ENCODE measurements at regions not wholly inside any gene's neighbourhood (a gene's known extent, or its start where the extent isn't known, plus 50 kb on each side); places are given as distances from the start of the nearest gene placed in this dataset.

GRCh38 chr4:54372951-54373350 is 143.9 kb downstream of the PDGFRA start:
- Histone ChIP-seq H2BK12ac (ENCODE audit: low read depth, low read length) (no peak overlapping the region), H3K79me2 (ENCODE audit: control insufficient read depth in 1 of 2, insufficient read depth in 2 of 2, low read length in 2 of 2) (no peaks in the 10 kb centered on the region), H4K91ac (replicated peaks; ENCODE audit: insufficient read length, low read length) (no peak overlapping the region), H3K27ac (ENCODE audit: low read depth, low read length) (no peak overlapping the region), H3K14ac (ENCODE audit: insufficient read length) (no peak overlapping the region), H4K20me1 (replicated peaks in 1 of 2; ENCODE audit: control insufficient read depth in 1 of 2, insufficient read depth in 2 of 2, low read length in 2 of 2) (no peaks in the 10 kb centered on the region), H3K23me2 (ENCODE audit: low read depth, low read length) (0 out of 2 replicates have a peak, but pooled peaks cover 1% of the 10 kb centered on the region), H3K4me1 (replicated peaks in 1 of 4; ENCODE audit: control insufficient read depth in 3 of 4, insufficient read depth in 4 of 4, low read length in 3 of 4) (no peaks in the 10 kb centered on the region), H3K9ac (replicated peaks in 1 of 4; ENCODE audit: extremely low read depth in 1 of 4, low read depth in 3 of 4, low read length in 3 of 4) (no peak overlapping the region), H3K9me3 (ENCODE audit: insufficient read depth in 2 of 2, low read depth in 1 of 2, low read length in 1 of 2) (no peaks in the 10 kb centered on the region), H3K36me3 (ENCODE audit: control insufficient read depth in 2 of 4, insufficient read depth in 4 of 4, low read length in 3 of 4) (no peaks in the 10 kb centered on the region), H3K23ac (ENCODE audit: insufficient read length) (no peak overlapping the region), H2AFZ (ENCODE audit: low read length) (no peak overlapping the region), H3K56ac (replicated peaks; ENCODE audit: insufficient read length, low read depth, low read length) (no peak overlapping the region), H2BK15ac (ENCODE audit: low read length) (no peak overlapping the region), H2AK5ac (ENCODE audit: low read depth, low read length) (no peak overlapping the region), H3K4me2 (ENCODE audit: insufficient read depth in 1 of 2, low read depth in 2 of 2, low read length in 2 of 2) (no peak overlapping the region), H3K4me3 (ENCODE audit: extremely low read depth in 1 of 4, insufficient read depth in 2 of 4, low read depth in 3 of 4, low read length in 4 of 4) (no peak overlapping the region), H3K27me3 (replicated peaks in 1 of 4; ENCODE audit: control insufficient read depth in 3 of 4, extremely low read depth in 1 of 4, insufficient read depth in 3 of 4, low read length in 3 of 4) (no peaks in the 10 kb centered on the region), H3K4ac (replicated peaks; ENCODE audit: insufficient read length, low read depth, low read length) (no peak overlapping the region), H2BK20ac (ENCODE audit: low read length) (no peak overlapping the region), H3K18ac (ENCODE audit: extremely low read depth, low read length) (no peak overlapping the region), H2BK120ac (replicated peaks; ENCODE audit: low read depth, low read length) (no peak overlapping the region), H4K5ac (ENCODE audit: insufficient read length, low read depth, low read length) (no peak overlapping the region), H4K8ac (ENCODE audit: extremely low read depth, insufficient read depth, low read length) (no peak overlapping the region), H3K79me1 (ENCODE audit: low read depth, low read length) (no peaks in the 10 kb centered on the region), H2BK5ac (ENCODE audit: low read depth, low read length) (no peak overlapping the region)
- CTCF ChIA-PET (ENCODE audit: partially characterized antibody): interaction anchor here (0.5 to 2.4 kb wide), 2 partner anchors 61 to 854 kb away, joined by 4 to 9 read pairs; no protein-coding TSS in a partner anchor
- POLR2A ChIA-PET (ENCODE audit: partially characterized antibody): no interaction called here
- no peak for DNase-seq (ENCODE audit: low read depth in 1 of 2, low spot score in 2 of 2)
- TF ChIP-seq MAFK (IDR thresholded peaks at IDR 0.05; ENCODE audit: low read depth, low read length): 0 out of 2 replicates have a peak, but pooled peaks have one; percentile 17
- no peak for TF ChIP-seq SUZ12 (IDR thresholded peaks at IDR 0.05; ENCODE audit: low read length)
- FAIRE-seq: no peak
- WGBS, 2 experiments (ENCODE audit: extremely low coverage in 1 of 2, insufficient coverage in 1 of 2, insufficient read length in 1 of 2, insufficient replicate concordance in 2 of 2, low coverage in 1 of 2, low lambda C conversion rate in 2 of 2, missing lambda C conversion rate in 1 of 2): 95% methylated on average over 2 of the region's 2 CpGs; no CpG with 5 or more reads in 1 of the 2 experiments
